ENCODE measurements at regions not wholly inside any gene's neighbourhood (a gene's known extent, or its start where the extent isn't known, plus 50 kb on each side); places are given as distances from the start of the nearest gene placed in this dataset.

- no peak for DNase-seq (ENCODE audit: low read depth)
Measured at GRCh38 chr4:57689693-57690205, 579.6 kb upstream of the IGFBP7 start.

DNA sequence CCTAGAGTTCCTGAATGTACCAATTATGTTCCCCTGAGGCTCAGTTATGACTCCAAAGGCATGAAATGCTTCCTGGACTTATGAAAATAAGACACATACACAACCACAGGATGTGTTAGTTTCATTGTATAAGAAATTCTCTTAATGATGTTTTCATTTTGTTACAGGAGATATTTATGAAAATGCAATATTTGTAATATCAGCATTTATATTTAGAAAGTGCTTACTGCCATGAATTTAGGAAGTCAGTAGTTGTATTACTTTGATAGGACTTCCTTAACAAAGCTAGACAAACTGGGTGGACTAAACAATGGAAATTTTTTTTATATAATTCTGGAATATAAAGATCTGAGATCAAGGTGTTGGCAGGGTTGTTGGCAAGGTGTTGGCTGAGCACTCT lies 572.1 kb upstream of the IGFBP7 start:
- no peak for DNase-seq (ENCODE audit: low read depth)

- no peak for DNase-seq (ENCODE audit: low read depth)
Measured at GRCh38 chr4:57679969-57680368, 569.8 kb upstream of the IGFBP7 start.

DNA sequence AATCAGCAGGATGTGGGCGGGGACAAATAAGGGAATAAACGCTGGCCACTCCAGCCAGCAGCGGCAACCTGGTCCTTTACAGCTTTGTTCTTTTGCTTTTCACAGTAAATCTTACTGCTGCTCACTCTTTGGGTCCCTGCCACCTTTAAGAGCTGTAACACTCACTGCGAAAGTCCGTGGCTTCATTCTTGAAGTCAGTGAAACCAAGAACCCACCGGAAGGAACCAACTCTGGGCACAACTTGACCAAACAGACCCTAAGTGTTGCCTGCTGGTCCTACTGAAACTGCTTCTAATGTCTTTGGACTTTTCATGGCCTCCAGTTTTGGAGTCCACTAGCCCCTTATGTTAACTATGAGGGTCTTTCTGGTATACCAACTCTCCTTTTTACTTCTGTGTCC lies 566.2 kb upstream of the IGFBP7 start:
- DNase-seq (ENCODE audit: low read depth), result no peak

- no peak for DNase-seq (ENCODE audit: low read depth)
Measured at GRCh38 chr4:57672846-57673433, 562.8 kb upstream of the IGFBP7 start.

- no peak for DNase-seq (ENCODE audit: low read depth)
Measured at GRCh38 chr4:57668621-57669020, 558.4 kb upstream of the IGFBP7 start.

GRCh38 chr4:57665806-57666205 lies 555.6 kb upstream of the IGFBP7 start:
- no peak for DNase-seq (ENCODE audit: low read depth)

- DNase-seq (ENCODE audit: low read depth), result no peak
Measured at GRCh38 chr4:57661517-57662090, 551.4 kb upstream of the IGFBP7 start.

GRCh38 chr4:57658673-57659072 lies 548.5 kb upstream of the IGFBP7 start:
- no peak for DNase-seq (ENCODE audit: low read depth)

- no peak for DNase-seq (ENCODE audit: low read depth)
Measured at GRCh38 chr4:57658188-57658587, 548.0 kb upstream of the IGFBP7 start.

- no peak for DNase-seq (ENCODE audit: low read depth)
Measured at GRCh38 chr4:57655342-57655741, 545.2 kb upstream of the IGFBP7 start.

GRCh38 chr4:57652779-57653178 lies 542.6 kb upstream of the IGFBP7 start:
- DNase-seq (ENCODE audit: low read depth), result no peak

- no peak for DNase-seq (ENCODE audit: low read depth)
Measured at GRCh38 chr4:57640391-57641100, 530.4 kb upstream of the IGFBP7 start.

GRCh38 chr4:57639561-57640382 lies 529.6 kb upstream of the IGFBP7 start:
- DNase-seq (ENCODE audit: low read depth), result no peak

GRCh38 chr4:57635910-57636309 lies 525.7 kb upstream of the IGFBP7 start:
- DNase-seq (ENCODE audit: low read depth), result no peak

GRCh38 chr4:57633212-57633859 lies 523.2 kb upstream of the IGFBP7 start:
- no peak for DNase-seq (ENCODE audit: low read depth)

DNA sequence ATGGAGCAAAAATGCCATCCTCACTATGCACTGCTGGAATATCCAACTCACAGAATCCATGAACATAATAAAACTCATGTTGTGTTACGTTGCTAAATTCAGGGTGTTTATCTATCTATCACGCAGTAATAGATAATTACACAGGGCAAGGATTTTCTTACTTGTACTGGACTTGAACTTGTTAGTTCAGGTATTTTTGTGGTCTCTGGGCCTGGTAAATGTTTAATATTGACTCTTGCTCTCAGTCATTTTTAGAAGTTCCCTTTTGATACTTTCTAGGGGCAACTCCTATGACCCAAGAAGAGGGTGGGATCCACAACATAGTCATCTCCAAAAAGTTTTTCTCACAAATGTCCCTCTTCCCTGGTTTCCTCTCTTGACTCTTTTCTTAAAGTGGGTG lies 522.4 kb upstream of the IGFBP7 start:
- DNase-seq (ENCODE audit: low read depth), result no peak

GRCh38 chr4:57631147-57631546 lies 521.0 kb upstream of the IGFBP7 start:
- no peak for DNase-seq (ENCODE audit: low read depth)

DNA sequence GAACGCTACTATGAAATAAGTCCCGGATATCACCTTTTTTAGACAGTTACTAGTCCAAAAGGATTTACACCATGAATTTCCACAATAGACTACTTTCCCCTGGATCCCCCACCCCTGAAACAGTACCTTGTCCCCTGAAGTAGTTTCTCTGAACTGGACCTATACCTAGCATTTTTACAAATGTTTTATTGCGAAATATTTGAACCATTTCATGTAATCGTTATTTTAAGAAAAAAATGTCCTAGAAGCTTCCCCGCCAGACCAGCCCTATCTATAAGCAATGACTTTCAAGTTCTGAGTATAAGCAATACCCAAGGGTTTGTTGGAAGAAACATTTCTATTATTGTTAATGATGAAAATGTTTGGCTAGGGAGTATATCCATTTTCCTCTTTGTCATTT lies 517.8 kb upstream of the IGFBP7 start:
- no peak for DNase-seq (ENCODE audit: low read depth)

- DNase-seq (ENCODE audit: low read depth), result no peak
Measured at GRCh38 chr4:57614257-57614932, 504.2 kb upstream of the IGFBP7 start.

GRCh38 chr4:57612279-57612678 lies 502.1 kb upstream of the IGFBP7 start:
- DNase-seq (ENCODE audit: low read depth), result no peak
